ENCODE measurements at regions not wholly inside any gene's neighbourhood (a gene's known extent, or its start where the extent isn't known, plus 50 kb on each side); places are given as distances from the start of the nearest gene placed in this dataset.

DNA sequence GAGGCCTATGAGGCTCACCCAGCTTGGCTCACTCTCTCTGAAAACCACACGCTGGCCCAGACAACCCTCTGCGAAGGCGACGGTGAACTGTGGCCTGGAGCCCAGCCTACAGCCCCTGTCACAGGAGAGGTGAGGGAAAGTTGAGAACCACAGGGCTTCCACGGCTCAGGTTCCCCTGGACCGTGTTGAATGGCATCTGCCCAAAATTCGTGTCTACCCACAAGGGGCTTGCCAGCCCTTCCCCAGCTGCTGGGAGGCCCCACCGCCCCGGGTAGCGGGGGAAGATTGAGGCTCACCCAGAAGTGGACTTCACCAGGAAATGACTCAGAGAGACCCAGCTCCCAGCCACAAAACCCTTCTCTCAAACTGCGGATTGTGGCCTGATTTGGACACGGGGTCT lies 197.1 kb downstream of the CTTN start:
- BruUV-seq (replicated peaks) = no TSS peak
- H3K4me3 ChIP-seq = no peak overlapping the region

More for the DNA sequence above, 197.1 kb downstream of the CTTN start:
- H3K27me3 ChIP-seq (ENCODE audit: control insufficient read depth in 2 of 2, insufficient read depth in 2 of 2, low read length in 2 of 2) = peaks cover 9 to 53% of the 10 kb centered on the region in 2 experiments; a peak in 3 of 5 replicates
- H3K4me2 ChIP-seq (ENCODE audit: insufficient read depth, low read length) = no peak overlapping the region
- no peaks in the 10 kb centered on the region for H3K9me1 ChIP-seq (ENCODE audit: control insufficient read depth, insufficient read depth, low read length)
- no peaks in the 10 kb centered on the region for H3K79me2 ChIP-seq (ENCODE audit: control insufficient read depth, insufficient read depth, low read length)
- H3K27ac ChIP-seq (ENCODE audit: extremely low read depth, low read depth, low read length) = no peak overlapping the region
- no peak overlapping the region for H3K9ac ChIP-seq (ENCODE audit: insufficient read depth in 1 of 2, low read depth in 2 of 2, low read length in 2 of 2)
- in situ Hi-C loops (cut with MboI) (no loop called here), intact Hi-C loops (cut with micrococcal nuclease) (no loop called here)
- no peaks in the 10 kb centered on the region for H4K20me1 ChIP-seq (replicated peaks; ENCODE audit: control insufficient read depth, insufficient read depth, low read length)
- WGBS (ENCODE audit: insufficient coverage, low coverage, missing lambda C conversion rate) = under 1% methylated on average over 12 of the region's 12 CpGs
- ChIA-PET CTCF (ENCODE audit: low intra/inter-chr PET ratio) (no interaction called here), POLR2A (no interaction called here)
- H3K36me3 ChIP-seq (ENCODE audit: control insufficient read depth, insufficient read depth, low read length) = no peaks in the 10 kb centered on the region
- H3K4me1 ChIP-seq (replicated peaks in 1 of 2; ENCODE audit: control insufficient read depth in 2 of 2, insufficient read depth in 2 of 2, low read length in 2 of 2) = no peaks in the 10 kb centered on the region
- no peaks in the 10 kb centered on the region for H3K9me3 ChIP-seq (replicated peaks; ENCODE audit: control insufficient read depth, insufficient read depth, low read depth, low read length)
- H2AFZ ChIP-seq (ENCODE audit: low read depth, low read length) = no peak overlapping the region
- DNase-seq (ENCODE audit: extremely low read depth in 1 of 4, low spot score in 3 of 4) (no peak), FAIRE-seq (no peak), ATAC-seq (no peak)
- TF ChIP-seq, protein P1, sequence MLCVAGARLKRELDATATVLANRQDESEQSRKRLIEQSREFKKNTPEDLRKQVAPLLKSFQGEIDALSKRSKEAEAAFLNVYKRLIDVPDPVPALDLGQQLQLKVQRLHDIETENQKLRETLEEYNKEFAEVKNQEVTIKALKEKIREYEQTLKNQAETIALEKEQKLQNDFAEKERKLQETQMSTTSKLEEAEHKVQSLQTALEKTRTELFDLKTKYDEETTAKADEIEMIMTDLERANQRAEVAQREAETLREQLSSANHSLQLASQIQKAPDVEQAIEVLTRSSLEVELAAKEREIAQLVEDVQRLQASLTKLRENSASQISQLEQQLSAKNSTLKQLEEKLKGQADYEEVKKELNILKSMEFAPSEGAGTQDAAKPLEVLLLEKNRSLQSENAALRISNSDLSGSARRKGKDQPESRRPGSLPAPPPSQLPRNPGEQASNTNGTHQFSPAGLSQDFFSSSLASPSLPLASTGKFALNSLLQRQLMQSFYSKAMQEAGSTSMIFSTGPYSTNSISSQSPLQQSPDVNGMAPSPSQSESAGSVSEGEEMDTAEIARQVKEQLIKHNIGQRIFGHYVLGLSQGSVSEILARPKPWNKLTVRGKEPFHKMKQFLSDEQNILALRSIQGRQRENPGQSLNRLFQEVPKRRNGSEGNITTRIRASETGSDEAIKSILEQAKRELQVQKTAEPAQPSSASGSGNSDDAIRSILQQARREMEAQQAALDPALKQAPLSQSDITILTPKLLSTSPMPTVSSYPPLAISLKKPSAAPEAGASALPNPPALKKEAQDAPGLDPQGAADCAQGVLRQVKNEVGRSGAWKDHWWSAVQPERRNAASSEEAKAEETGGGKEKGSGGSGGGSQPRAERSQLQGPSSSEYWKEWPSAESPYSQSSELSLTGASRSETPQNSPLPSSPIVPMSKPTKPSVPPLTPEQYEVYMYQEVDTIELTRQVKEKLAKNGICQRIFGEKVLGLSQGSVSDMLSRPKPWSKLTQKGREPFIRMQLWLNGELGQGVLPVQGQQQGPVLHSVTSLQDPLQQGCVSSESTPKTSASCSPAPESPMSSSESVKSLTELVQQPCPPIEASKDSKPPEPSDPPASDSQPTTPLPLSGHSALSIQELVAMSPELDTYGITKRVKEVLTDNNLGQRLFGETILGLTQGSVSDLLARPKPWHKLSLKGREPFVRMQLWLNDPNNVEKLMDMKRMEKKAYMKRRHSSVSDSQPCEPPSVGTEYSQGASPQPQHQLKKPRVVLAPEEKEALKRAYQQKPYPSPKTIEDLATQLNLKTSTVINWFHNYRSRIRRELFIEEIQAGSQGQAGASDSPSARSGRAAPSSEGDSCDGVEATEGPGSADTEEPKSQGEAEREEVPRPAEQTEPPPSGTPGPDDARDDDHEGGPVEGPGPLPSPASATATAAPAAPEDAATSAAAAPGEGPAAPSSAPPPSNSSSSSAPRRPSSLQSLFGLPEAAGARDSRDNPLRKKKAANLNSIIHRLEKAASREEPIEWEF (CRISPR knock-in tag; IDR thresholded peaks at IDR 0.05) = no peak
- no peak for TF ChIP-seq SPI1 (IDR thresholded peaks at IDR 0.05; ENCODE audit: borderline replicate concordance, low read depth, low read length)
- TF ChIP-seq RBM39 (optimal IDR thresholded peaks at IDR 0.05; ENCODE audit: low read depth, low read length) = no peak
- no peak for TF ChIP-seq ZNF41 (CRISPR knock-in tag; conservative IDR thresholded peaks at IDR 0.05)

Measured in K562 (cell line).